ENCODE measurements at regions not wholly inside any gene's neighbourhood (a gene's known extent, or its start where the extent isn't known, plus 50 kb on each side); places are given as distances from the start of the nearest gene placed in this dataset.

DNA sequence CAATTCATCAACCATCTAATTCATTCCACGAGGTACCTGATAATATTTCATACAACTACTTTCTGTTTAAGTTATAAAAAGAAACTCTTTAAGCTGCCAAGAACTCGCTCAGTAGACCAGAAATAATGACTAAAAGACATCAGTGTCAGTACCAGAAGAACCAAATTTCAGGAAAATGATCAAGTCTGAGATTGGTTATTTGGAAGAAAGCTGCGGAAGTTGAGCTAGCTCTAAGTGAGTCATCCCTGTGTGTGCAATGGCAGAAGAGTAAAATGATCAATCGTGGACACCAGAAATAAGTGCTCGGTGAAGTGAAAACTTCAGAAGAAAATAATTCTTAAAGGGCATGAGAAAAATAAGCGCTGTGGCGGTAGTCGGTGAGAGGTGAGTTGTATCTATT lies 933.2 kb upstream of the CHORDC1 start:
- H3K4me1 Mint-ChIP-seq (ENCODE audit: low read depth, unreplicated experiment) = peaks cover 13% of the 10 kb centered on the region
- BruUV-seq (replicated peaks) = no TSS peak
- no peaks in the 10 kb centered on the region for H3K27me3 ChIP-seq (replicated peaks; ENCODE audit: control insufficient read depth, insufficient read depth, low read length)
- ChIA-PET POLR2A (no interaction called here), CTCF (no interaction called here)
- no peaks in the 10 kb centered on the region for H3K27me3 Mint-ChIP-seq (ENCODE audit: insufficient read depth, unreplicated experiment)
- TF ChIP-seq, protein P1, sequence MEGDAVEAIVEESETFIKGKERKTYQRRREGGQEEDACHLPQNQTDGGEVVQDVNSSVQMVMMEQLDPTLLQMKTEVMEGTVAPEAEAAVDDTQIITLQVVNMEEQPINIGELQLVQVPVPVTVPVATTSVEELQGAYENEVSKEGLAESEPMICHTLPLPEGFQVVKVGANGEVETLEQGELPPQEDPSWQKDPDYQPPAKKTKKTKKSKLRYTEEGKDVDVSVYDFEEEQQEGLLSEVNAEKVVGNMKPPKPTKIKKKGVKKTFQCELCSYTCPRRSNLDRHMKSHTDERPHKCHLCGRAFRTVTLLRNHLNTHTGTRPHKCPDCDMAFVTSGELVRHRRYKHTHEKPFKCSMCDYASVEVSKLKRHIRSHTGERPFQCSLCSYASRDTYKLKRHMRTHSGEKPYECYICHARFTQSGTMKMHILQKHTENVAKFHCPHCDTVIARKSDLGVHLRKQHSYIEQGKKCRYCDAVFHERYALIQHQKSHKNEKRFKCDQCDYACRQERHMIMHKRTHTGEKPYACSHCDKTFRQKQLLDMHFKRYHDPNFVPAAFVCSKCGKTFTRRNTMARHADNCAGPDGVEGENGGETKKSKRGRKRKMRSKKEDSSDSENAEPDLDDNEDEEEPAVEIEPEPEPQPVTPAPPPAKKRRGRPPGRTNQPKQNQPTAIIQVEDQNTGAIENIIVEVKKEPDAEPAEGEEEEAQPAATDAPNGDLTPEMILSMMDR (IDR thresholded peaks at IDR 0.05; ENCODE audit: insufficient read depth in 1 of 2, low read depth in 1 of 2, low read length in 1 of 2, severe bottlenecking in 1 of 2, unreplicated experiment in 1 of 2) = no peak
- peaks cover 25% of the 10 kb centered on the region for H3K9me3 Mint-ChIP-seq (ENCODE audit: unreplicated experiment)
- H3K27ac Mint-ChIP-seq (ENCODE audit: unreplicated experiment) = no peak overlapping the region
- no peaks in the 10 kb centered on the region for H3K36me3 Mint-ChIP-seq (ENCODE audit: insufficient read depth, unreplicated experiment)
- H3K36me3 ChIP-seq (ENCODE audit: control insufficient read depth, insufficient read depth, low read length) = no peaks in the 10 kb centered on the region
- no peak overlapping the region for H3K4me3 Mint-ChIP-seq (ENCODE audit: unreplicated experiment)
- peaks cover 20% of the 10 kb centered on the region for H3K9me3 ChIP-seq
- DNase-seq = no peak
- H3K4me3 ChIP-seq (ENCODE audit: low read depth, low read length) = no peak overlapping the region
- H3K4me1 ChIP-seq = no peaks in the 10 kb centered on the region
- intact Hi-C loops (cut with micrococcal nuclease; ENCODE audit: unreplicated experiment) = loop anchor here (5.0 kb wide), 1 partner anchor 1894 kb away; no protein-coding TSS in a partner anchor

DNA sequence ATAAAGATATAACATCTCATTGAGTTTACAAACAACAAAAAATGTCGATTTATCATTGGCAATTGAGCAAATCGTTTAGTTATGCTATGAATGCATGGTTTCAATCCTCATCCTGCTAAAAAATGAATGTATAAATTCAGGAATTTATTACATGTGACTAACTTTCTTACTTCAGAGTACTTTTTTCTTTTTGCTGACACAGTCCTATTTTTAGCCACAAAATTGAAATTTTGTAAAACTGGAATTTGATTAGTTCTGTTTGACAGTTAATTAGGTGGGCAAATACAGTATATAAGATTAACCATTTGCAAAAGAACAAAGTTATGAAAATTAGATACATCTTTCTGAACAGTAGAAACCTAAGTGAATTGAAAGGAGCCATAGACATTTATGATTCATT lies 925.0 kb upstream of the CHORDC1 start:
- TF ChIP-seq, protein P1 (IDR thresholded peaks at IDR 0.05; ENCODE audit: insufficient read depth in 1 of 2, low read depth in 1 of 2, low read length in 1 of 2, severe bottlenecking in 1 of 2, unreplicated experiment in 1 of 2) = no peak
- no peaks in the 10 kb centered on the region for H3K36me3 Mint-ChIP-seq (ENCODE audit: insufficient read depth, unreplicated experiment)
- Histone ChIP-seq H3K9me3 (peaks cover 10% of the 10 kb centered on the region), H3K27me3 (replicated peaks; ENCODE audit: control insufficient read depth, insufficient read depth, low read length) (no peaks in the 10 kb centered on the region), H3K36me3 (ENCODE audit: control insufficient read depth, insufficient read depth, low read length) (no peaks in the 10 kb centered on the region), H3K4me1 (peaks cover 6% of the 10 kb centered on the region), H3K4me3 (ENCODE audit: low read depth, low read length) (no peak overlapping the region)
- BruUV-seq (replicated peaks) = no TSS peak
- no peaks in the 10 kb centered on the region for H3K4me1 Mint-ChIP-seq (ENCODE audit: low read depth, unreplicated experiment)
- no peaks in the 10 kb centered on the region for H3K27me3 Mint-ChIP-seq (ENCODE audit: insufficient read depth, unreplicated experiment)
- H3K9me3 Mint-ChIP-seq (ENCODE audit: unreplicated experiment) = peaks cover 25% of the 10 kb centered on the region
- no peak for DNase-seq
- H3K4me3 Mint-ChIP-seq (ENCODE audit: unreplicated experiment) = no peak overlapping the region
- CTCF ChIA-PET = no interaction called here
- POLR2A ChIA-PET = no interaction called here
- intact Hi-C loops (cut with micrococcal nuclease; ENCODE audit: unreplicated experiment) = no loop called here
- no peak overlapping the region for H3K27ac Mint-ChIP-seq (ENCODE audit: unreplicated experiment)

DNA sequence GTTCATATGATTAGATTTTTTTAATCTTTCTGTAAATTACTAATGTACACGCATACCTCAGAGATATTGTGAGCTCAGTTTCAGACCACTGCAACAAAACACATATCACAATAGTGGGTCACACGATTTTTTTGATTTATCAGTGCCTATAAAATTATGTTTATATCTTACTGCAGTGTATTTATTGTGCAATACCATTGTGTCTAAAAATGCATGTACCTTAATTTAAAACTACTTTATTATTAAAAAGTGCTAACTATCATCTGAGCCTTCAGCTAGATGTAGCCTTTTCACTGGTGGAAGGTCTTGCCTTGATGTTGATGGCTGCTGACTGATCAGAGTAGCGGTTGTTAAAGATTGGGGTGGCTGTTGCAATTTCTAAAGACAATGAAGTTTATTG lies 918.8 kb upstream of the CHORDC1 start:
- H3K36me3 ChIP-seq (ENCODE audit: control insufficient read depth, insufficient read depth, low read length) = no peaks in the 10 kb centered on the region
- no peak overlapping the region for H3K4me3 ChIP-seq (ENCODE audit: low read depth, low read length)
- no peaks in the 10 kb centered on the region for H3K4me1 Mint-ChIP-seq (ENCODE audit: low read depth, unreplicated experiment)
- no peaks in the 10 kb centered on the region for H3K9me3 ChIP-seq
- no peaks in the 10 kb centered on the region for H3K27me3 Mint-ChIP-seq (ENCODE audit: insufficient read depth, unreplicated experiment)
- no peaks in the 10 kb centered on the region for H3K9me3 Mint-ChIP-seq (ENCODE audit: unreplicated experiment)
- POLR2A ChIA-PET = no interaction called here
- TF ChIP-seq, protein P1 (IDR thresholded peaks at IDR 0.05; ENCODE audit: insufficient read depth in 1 of 2, low read depth in 1 of 2, low read length in 1 of 2, severe bottlenecking in 1 of 2, unreplicated experiment in 1 of 2) = no peak
- CTCF ChIA-PET = no interaction called here
- no peak for DNase-seq
- no peak overlapping the region for H3K27ac Mint-ChIP-seq (ENCODE audit: unreplicated experiment)
- H3K27me3 ChIP-seq (replicated peaks; ENCODE audit: control insufficient read depth, insufficient read depth, low read length) = no peaks in the 10 kb centered on the region
- H3K36me3 Mint-ChIP-seq (ENCODE audit: insufficient read depth, unreplicated experiment) = no peaks in the 10 kb centered on the region
- no TSS peak for BruUV-seq (replicated peaks)
- H3K4me1 ChIP-seq = peaks cover 6% of the 10 kb centered on the region
- intact Hi-C loops (cut with micrococcal nuclease; ENCODE audit: unreplicated experiment) = no loop called here
- H3K4me3 Mint-ChIP-seq (ENCODE audit: unreplicated experiment) = no peak overlapping the region

All from Caco-2 (cell line).